ENCODE measurements at regions not wholly inside any gene's neighbourhood (a gene's known extent, or its start where the extent isn't known, plus 50 kb on each side); places are given as distances from the start of the nearest gene placed in this dataset.

DNA sequence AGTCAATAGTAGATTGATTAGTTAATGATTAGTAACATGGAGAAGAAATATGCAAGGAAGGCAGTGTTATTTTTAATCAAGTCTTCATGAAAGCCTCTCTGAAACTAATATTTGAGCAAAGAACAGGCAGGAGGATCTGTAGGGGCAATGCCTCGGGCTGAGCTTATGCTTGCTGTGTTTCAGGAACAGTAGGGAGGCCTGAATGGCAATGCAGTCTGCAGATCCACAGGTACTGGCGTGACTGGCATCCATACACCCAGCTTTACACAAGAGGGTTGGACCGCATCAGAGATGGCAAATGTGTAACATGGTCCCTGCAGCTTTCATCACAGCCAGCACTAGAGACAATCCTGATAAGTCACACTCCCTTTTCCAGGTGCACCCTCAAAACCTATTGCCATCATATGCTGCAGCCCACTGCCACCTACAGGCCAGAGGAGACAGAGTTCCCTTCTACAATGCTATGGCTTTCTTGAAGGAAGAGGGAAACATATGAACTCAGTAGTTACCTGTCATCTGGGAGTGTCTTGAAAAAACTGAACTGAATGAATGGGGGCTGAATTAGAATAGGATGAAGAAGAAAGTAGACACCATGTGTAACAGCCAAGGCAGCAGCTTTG, 582.4 kb upstream of the RAB6C start:
- intact Hi-C loops (cut with DNase I), result no loop called here
- Histone ChIP-seq H3K36me3 (no peaks in the 10 kb centered on the region), H3K4me3 (no peak overlapping the region), H3K27ac (no peak overlapping the region), H3K4me1 (ENCODE audit: insufficient read depth) (no peaks in the 10 kb centered on the region), H3K27me3 (no peaks in the 10 kb centered on the region), H3K9me3 (no peaks in the 10 kb centered on the region)
- TF ChIP-seq POLR2A (IDR thresholded peaks at IDR 0.05) (no peak), EP300 (IDR thresholded peaks at IDR 0.05) (no peak)
- TF ChIP-seq, protein P1, sequence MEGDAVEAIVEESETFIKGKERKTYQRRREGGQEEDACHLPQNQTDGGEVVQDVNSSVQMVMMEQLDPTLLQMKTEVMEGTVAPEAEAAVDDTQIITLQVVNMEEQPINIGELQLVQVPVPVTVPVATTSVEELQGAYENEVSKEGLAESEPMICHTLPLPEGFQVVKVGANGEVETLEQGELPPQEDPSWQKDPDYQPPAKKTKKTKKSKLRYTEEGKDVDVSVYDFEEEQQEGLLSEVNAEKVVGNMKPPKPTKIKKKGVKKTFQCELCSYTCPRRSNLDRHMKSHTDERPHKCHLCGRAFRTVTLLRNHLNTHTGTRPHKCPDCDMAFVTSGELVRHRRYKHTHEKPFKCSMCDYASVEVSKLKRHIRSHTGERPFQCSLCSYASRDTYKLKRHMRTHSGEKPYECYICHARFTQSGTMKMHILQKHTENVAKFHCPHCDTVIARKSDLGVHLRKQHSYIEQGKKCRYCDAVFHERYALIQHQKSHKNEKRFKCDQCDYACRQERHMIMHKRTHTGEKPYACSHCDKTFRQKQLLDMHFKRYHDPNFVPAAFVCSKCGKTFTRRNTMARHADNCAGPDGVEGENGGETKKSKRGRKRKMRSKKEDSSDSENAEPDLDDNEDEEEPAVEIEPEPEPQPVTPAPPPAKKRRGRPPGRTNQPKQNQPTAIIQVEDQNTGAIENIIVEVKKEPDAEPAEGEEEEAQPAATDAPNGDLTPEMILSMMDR (IDR thresholded peaks at IDR 0.05), result no peak
- no peak for DNase-seq
- WGBS, 3 donors, result 57 to 66% (median 58%) methylated on average over 3 of the region's 3 CpGs

- TF ChIP-seq EP300 (IDR thresholded peaks at IDR 0.05) (no peak), POLR2A (IDR thresholded peaks at IDR 0.05) (no peak)
- TF ChIP-seq, protein P1 (IDR thresholded peaks at IDR 0.05), result no peak
- WGBS, 3 donors, result 55 to 70% (median 59%) methylated on average over 7 of the region's 7 CpGs
- Histone ChIP-seq H3K27ac (no peak overlapping the region), H3K4me1 (ENCODE audit: insufficient read depth) (no peaks in the 10 kb centered on the region), H3K27me3 (no peaks in the 10 kb centered on the region), H3K4me3 (no peak overlapping the region), H3K9me3 (no peaks in the 10 kb centered on the region), H3K36me3 (no peaks in the 10 kb centered on the region)
- intact Hi-C loops (cut with DNase I), result no loop called here
- DNase-seq, result no peak
These were observed 578.6 kb upstream of the RAB6C start for GRCh38 chr2:129400826-129401225.

DNA sequence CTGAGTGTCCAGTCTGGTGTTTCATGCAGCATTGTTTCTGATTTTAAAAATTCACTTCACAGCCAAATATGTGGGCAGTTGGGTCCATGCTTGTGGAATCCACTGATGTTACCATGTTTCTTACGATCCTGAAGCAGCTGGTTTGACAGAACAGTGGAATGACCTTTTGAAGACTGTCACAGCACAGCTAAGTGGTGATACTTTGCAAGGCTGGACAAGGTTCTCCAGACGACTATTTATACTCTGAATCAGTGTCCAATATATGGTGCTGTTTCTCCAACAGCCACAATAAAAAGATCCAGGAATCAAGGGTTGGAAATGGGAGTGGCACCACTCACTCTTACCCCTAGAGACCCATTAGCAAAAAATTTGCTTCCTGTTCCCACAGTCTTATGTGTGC, 577.4 kb upstream of the RAB6C start:
- H3K27me3 ChIP-seq, result no peaks in the 10 kb centered on the region
- no peak overlapping the region for H3K27ac ChIP-seq
- H3K4me3 ChIP-seq, result no peak overlapping the region
- H3K4me1 ChIP-seq (ENCODE audit: insufficient read depth), result no peaks in the 10 kb centered on the region
- WGBS, 3 donors, result 55 to 63% (median 63%) methylated on average over 2 of the region's 2 CpGs
- intact Hi-C loops (cut with DNase I), result no loop called here
- TF ChIP-seq, protein P1 (IDR thresholded peaks at IDR 0.05), result no peak
- TF ChIP-seq POLR2A (IDR thresholded peaks at IDR 0.05), result no peak
- TF ChIP-seq EP300 (IDR thresholded peaks at IDR 0.05), result no peak
- no peaks in the 10 kb centered on the region for H3K9me3 ChIP-seq
- no peaks in the 10 kb centered on the region for H3K36me3 ChIP-seq
- DNase-seq, result no peak

DNA sequence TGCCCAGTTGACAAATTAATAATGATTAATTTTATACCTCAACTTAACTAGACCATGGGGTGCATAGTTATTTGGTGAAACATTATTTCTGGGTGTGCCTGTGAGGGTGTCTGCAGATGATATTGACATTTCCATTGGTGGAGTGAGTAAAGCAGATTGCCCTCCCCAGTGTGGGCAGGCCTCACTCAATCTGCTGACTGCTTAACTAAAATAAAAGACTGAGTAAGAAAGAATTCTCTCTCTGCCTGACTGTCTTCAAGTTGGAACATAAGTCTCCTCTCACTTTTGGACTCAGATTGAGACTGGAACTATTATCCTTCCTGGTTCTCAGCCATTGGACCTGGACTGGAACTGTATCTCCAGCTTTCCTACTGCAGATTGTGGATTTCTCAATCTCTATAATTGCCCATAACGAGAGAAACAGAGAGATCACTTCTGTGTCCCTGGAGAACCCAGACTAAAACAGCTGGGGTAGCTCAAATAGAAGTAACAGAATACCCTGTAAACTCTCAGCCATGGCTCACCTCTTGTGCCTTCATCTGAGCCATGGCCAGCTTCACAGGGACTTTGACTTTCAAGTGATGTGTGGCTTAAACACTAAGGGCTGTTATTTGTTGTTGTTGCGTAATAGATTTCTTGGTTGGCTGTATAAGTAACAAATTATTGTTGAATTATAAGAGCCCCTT, 575.3 kb upstream of the RAB6C start:
- Histone ChIP-seq H3K27me3 (no peaks in the 10 kb centered on the region), H3K36me3 (no peaks in the 10 kb centered on the region), H3K4me3 (no peak overlapping the region), H3K9me3 (no peaks in the 10 kb centered on the region), H3K27ac (no peak overlapping the region), H3K4me1 (ENCODE audit: insufficient read depth) (no peaks in the 10 kb centered on the region)
- no peak for DNase-seq
- intact Hi-C loops (cut with DNase I), result no loop called here
- WGBS, 3 donors, result 51 to 69% (median 53%) methylated on average over 2 of the region's 2 CpGs
- TF ChIP-seq EP300 (IDR thresholded peaks at IDR 0.05) (no peak), POLR2A (IDR thresholded peaks at IDR 0.05) (no peak)
- TF ChIP-seq, protein P1 (IDR thresholded peaks at IDR 0.05), result no peak

Data from ovary (tissue), 7 donors.